Nephron (organoid): ENCODE measurements at regions not wholly inside any gene's neighbourhood (a gene's known extent, or its start where the extent isn't known, plus 50 kb on each side); places are given as distances from the start of the nearest gene placed in this dataset.

ENCODE experiments used
- H3K27ac Mint-ChIP-seq, 3 experiments: 2 replicates each; pipeline ENCODE4 v1.8.0; 2020; ENCODE audit warnings: mixed read lengths in 3 of 3, mild to moderate bottlenecking in 2 of 3, moderate library complexity in 1 of 3
- H3K27me3 Mint-ChIP-seq: 2 replicates; pipeline ENCODE4 v1.8.0; 2021; ENCODE audit warnings: low read depth, mild to moderate bottlenecking, moderate library complexity, mixed read lengths
- H3K36me3 Mint-ChIP-seq: 2 replicates; pipeline ENCODE4 v1.8.0; 2020; ENCODE audit warnings: low read depth, mixed read lengths
- H3K4me1 Mint-ChIP-seq: 2 replicates; pipeline ENCODE4 v1.8.0; 2020; ENCODE audit warnings: mixed read lengths
- H3K4me3 Mint-ChIP-seq, 3 experiments: 2 replicates each; pipeline ENCODE4 v1.8.0; 2020; ENCODE audit warnings: mild to moderate bottlenecking in 3 of 3, mixed read lengths in 3 of 3, moderate library complexity in 2 of 3
- H3K9me3 Mint-ChIP-seq: 2 replicates; pipeline ENCODE4 v1.8.0; 2020; ENCODE audit warnings: mixed read lengths
- CTCF ChIP-seq, 3 experiments: fragments of 200-600 bp; sonication (generic); IDR thresholded peaks; one replicate each; pipeline ENCODE4 v1.5.0; 2021; ENCODE audit warnings: antibody characterized with exemption in 3 of 3; ENCODE audit not compliant: unreplicated experiment in 3 of 3

GRCh38 chr13:65074248-65074647, 2155.9 kb downstream of the PCDH9 start:
- no peak for TF ChIP-seq CTCF (IDR thresholded peaks at IDR 0.05; ENCODE audit: unreplicated experiment in 3 of 3)
- no peaks in the 10 kb centered on the region for H3K36me3 Mint-ChIP-seq
- no peaks in the 10 kb centered on the region for H3K27me3 Mint-ChIP-seq
- H3K4me1 Mint-ChIP-seq = no peaks in the 10 kb centered on the region
- no peaks in the 10 kb centered on the region for H3K9me3 Mint-ChIP-seq
- H3K27ac Mint-ChIP-seq = no peak overlapping the region
- no peak overlapping the region for H3K4me3 Mint-ChIP-seq

- no peaks in the 10 kb centered on the region for H3K4me1 Mint-ChIP-seq
- H3K27ac Mint-ChIP-seq = no peak overlapping the region
- H3K27me3 Mint-ChIP-seq = no peaks in the 10 kb centered on the region
- no peaks in the 10 kb centered on the region for H3K36me3 Mint-ChIP-seq
- TF ChIP-seq CTCF (IDR thresholded peaks at IDR 0.05; ENCODE audit: unreplicated experiment in 3 of 3) = no peak
- no peaks in the 10 kb centered on the region for H3K9me3 Mint-ChIP-seq
- no peak overlapping the region for H3K4me3 Mint-ChIP-seq
Measured at GRCh38 chr13:65064967-65065366, 2165.2 kb downstream of the PCDH9 start.

GRCh38 chr13:65063753-65064152, 2166.4 kb downstream of the PCDH9 start:
- Mint-ChIP-seq H3K27me3 (no peaks in the 10 kb centered on the region), H3K36me3 (no peaks in the 10 kb centered on the region), H3K4me3 (no peak overlapping the region), H3K27ac (no peak overlapping the region), H3K9me3 (no peaks in the 10 kb centered on the region), H3K4me1 (no peaks in the 10 kb centered on the region)
- no peak for TF ChIP-seq CTCF (IDR thresholded peaks at IDR 0.05; ENCODE audit: unreplicated experiment in 3 of 3)

GRCh38 chr13:65057986-65058385, 2172.2 kb downstream of the PCDH9 start:
- no peaks in the 10 kb centered on the region for H3K36me3 Mint-ChIP-seq
- no peak overlapping the region for H3K27ac Mint-ChIP-seq
- no peaks in the 10 kb centered on the region for H3K4me1 Mint-ChIP-seq
- H3K9me3 Mint-ChIP-seq = peaks cover 5% of the 10 kb centered on the region
- no peak for TF ChIP-seq CTCF (IDR thresholded peaks at IDR 0.05; ENCODE audit: unreplicated experiment in 3 of 3)
- no peaks in the 10 kb centered on the region for H3K27me3 Mint-ChIP-seq
- no peak overlapping the region for H3K4me3 Mint-ChIP-seq

GRCh38 chr13:65054277-65054676, 2175.9 kb downstream of the PCDH9 start:
- Mint-ChIP-seq H3K27ac (no peak overlapping the region), H3K36me3 (no peaks in the 10 kb centered on the region), H3K4me1 (no peaks in the 10 kb centered on the region), H3K9me3 (peaks cover 5% of the 10 kb centered on the region), H3K4me3 (no peak overlapping the region), H3K27me3 (no peaks in the 10 kb centered on the region)
- TF ChIP-seq CTCF (IDR thresholded peaks at IDR 0.05; ENCODE audit: unreplicated experiment in 3 of 3) = no peak

GRCh38 chr13:65036999-65037398, 2193.1 kb downstream of the PCDH9 start:
- no peak for TF ChIP-seq CTCF (IDR thresholded peaks at IDR 0.05; ENCODE audit: unreplicated experiment in 3 of 3)
- no peak overlapping the region for H3K27ac Mint-ChIP-seq
- no peaks in the 10 kb centered on the region for H3K4me1 Mint-ChIP-seq
- no peaks in the 10 kb centered on the region for H3K36me3 Mint-ChIP-seq
- peaks cover 3% of the 10 kb centered on the region for H3K9me3 Mint-ChIP-seq
- H3K27me3 Mint-ChIP-seq = no peaks in the 10 kb centered on the region
- H3K4me3 Mint-ChIP-seq = no peak overlapping the region
